Natural killer cell (primary cell): ENCODE measurements at regions not wholly inside any gene's neighbourhood (a gene's known extent, or its start where the extent isn't known, plus 50 kb on each side); places are given as distances from the start of the nearest gene placed in this dataset.
"Not testable (repeated sequence)": the region's sequence is repeated elsewhere in the genome, so short reads cannot be mapped to it uniquely, and the experiment has no call there.

Experiments
- ATAC-seq, 3 donors: fragments of 150-1000 bp in 2 of 3; fragments of 200-7000 bp in 1 of 3; cut with Tn5 transposase; 1 replicate in 1 of 3; 2 replicates in 2 of 3; pipeline ENCODE4 v1.10.0; 2021; ENCODE audit warnings: mild to moderate bottlenecking in 2 of 3, moderate library complexity in 2 of 3
- DNase-seq, 2 donors: peaks; one replicate each; pipeline versions ENCODE4 v3.0.0 to v3.0.0-alpha.2; 2013 to 2021; ENCODE audit warnings: mixed read lengths in 1 of 2
- H3K27ac ChIP-seq: one replicate; pipeline ENCODE4 v1.5.1; 2013; ENCODE audit warnings: mild to moderate bottlenecking, low read length
- H3K27me3 ChIP-seq: one replicate; pipeline ENCODE4 v1.6.1; 2013; ENCODE audit warnings: low read length; ENCODE audit not compliant: control insufficient read depth, insufficient read depth
- H3K36me3 ChIP-seq: one replicate; pipeline ENCODE4 v1.6.1; 2013; ENCODE audit warnings: low read length; ENCODE audit not compliant: control insufficient read depth, insufficient read depth
- H3K4me1 ChIP-seq: one replicate; pipeline ENCODE4 v1.6.1; 2013; ENCODE audit warnings: low read length; ENCODE audit not compliant: control insufficient read depth, insufficient read depth
- H3K4me3 ChIP-seq: one replicate; pipeline ENCODE4 v1.5.1; 2013; ENCODE audit warnings: low read length
- H3K9me3 ChIP-seq: one replicate; pipeline ENCODE4 v1.6.1; 2013; ENCODE audit warnings: low read length; ENCODE audit not compliant: control insufficient read depth, insufficient read depth
- H3K27ac Mint-ChIP-seq, 2 donors: one replicate each; pipeline ENCODE4 v1.8.0; 2022; ENCODE audit warnings: mild to moderate bottlenecking in 2 of 2, mixed read lengths in 2 of 2, moderate library complexity in 1 of 2
- H3K27me3 Mint-ChIP-seq, 2 donors: one replicate each; pipeline ENCODE4 v1.8.0; 2022; ENCODE audit warnings: low read depth in 2 of 2, mixed read lengths in 2 of 2
- H3K36me3 Mint-ChIP-seq: one replicate; pipeline ENCODE4 v1.8.0; 2022; ENCODE audit warnings: mixed read lengths
- H3K4me1 Mint-ChIP-seq, 2 donors: one replicate each; pipeline ENCODE4 v1.8.0; 2022; ENCODE audit warnings: mixed read lengths in 2 of 2
- H3K4me3 Mint-ChIP-seq: one replicate; pipeline ENCODE4 v1.8.0; 2022; ENCODE audit warnings: mild to moderate bottlenecking, moderate library complexity, mixed read lengths
- H3K9me3 Mint-ChIP-seq, 2 donors: one replicate each; pipeline ENCODE4 v1.8.0; 2022; ENCODE audit warnings: mixed read lengths in 2 of 2
- WGBS: methylation state at CpG from one replicate; pipeline ENCODE4 v1.1.7; 2013; ENCODE audit warnings: missing lambda C conversion rate; ENCODE audit not compliant: insufficient coverage; 5-methylcytosine and 5-hydroxymethylcytosine counted together
- intact Hi-C: fragments of 100-400 bp; cut with micrococcal nuclease; formaldehyde crosslinking; loops from one replicate; pipeline ENCODE4 v1.14.2; 2022
- TF ChIP-seq, protein P1 (sequence below): fragments of 200-600 bp; IDR thresholded peaks from one replicate; pipeline ENCODE4 v1.8.0; 2022; ENCODE audit warnings: antibody characterized with exemption

DNA sequence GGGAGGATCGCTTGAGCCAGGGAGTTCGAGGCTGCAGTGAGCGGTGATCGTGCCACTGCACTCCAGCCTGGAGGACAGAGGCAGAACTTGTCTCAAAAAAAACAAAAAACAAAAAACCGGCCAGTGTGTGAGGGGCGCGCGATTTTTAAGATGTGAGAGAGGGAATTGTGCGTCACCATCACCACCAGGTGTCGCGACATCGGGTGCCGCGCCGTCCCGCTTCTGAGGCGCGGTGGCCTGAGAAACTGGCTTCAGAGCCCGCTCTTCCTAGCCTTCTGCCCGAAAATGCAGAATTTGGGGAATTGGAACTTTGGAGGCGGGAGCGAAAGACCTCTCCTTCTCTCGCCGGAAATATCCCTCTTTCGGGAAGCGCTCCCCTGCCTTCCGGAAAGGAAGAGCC is 524.8 kb downstream of the KCNJ18 start:
- Histone ChIP-seq H3K27me3 (no peaks in the 10 kb centered on the region), H3K36me3 (no peaks in the 10 kb centered on the region), H3K4me1 (no peaks in the 10 kb centered on the region), H3K4me3 (no peak overlapping the region), H3K9me3 (peaks cover 23% of the 10 kb centered on the region), H3K27ac (no peak overlapping the region)
- 62% methylated on average over 27 of the region's 27 CpGs for WGBS
- intact Hi-C loops = no loop called here
- H3K4me3 Mint-ChIP-seq = no peak overlapping the region
- H3K27me3 Mint-ChIP-seq = no peaks in the 10 kb centered on the region
- H3K27ac Mint-ChIP-seq = no peak overlapping the region
- no peaks in the 10 kb centered on the region for H3K36me3 Mint-ChIP-seq
- ATAC-seq (no peak), DNase-seq (no peak)
- H3K4me1 Mint-ChIP-seq = no peaks in the 10 kb centered on the region
- peaks cover 5 to 8% of the 10 kb centered on the region in 2 donors for H3K9me3 Mint-ChIP-seq
- TF ChIP-seq, protein P1, sequence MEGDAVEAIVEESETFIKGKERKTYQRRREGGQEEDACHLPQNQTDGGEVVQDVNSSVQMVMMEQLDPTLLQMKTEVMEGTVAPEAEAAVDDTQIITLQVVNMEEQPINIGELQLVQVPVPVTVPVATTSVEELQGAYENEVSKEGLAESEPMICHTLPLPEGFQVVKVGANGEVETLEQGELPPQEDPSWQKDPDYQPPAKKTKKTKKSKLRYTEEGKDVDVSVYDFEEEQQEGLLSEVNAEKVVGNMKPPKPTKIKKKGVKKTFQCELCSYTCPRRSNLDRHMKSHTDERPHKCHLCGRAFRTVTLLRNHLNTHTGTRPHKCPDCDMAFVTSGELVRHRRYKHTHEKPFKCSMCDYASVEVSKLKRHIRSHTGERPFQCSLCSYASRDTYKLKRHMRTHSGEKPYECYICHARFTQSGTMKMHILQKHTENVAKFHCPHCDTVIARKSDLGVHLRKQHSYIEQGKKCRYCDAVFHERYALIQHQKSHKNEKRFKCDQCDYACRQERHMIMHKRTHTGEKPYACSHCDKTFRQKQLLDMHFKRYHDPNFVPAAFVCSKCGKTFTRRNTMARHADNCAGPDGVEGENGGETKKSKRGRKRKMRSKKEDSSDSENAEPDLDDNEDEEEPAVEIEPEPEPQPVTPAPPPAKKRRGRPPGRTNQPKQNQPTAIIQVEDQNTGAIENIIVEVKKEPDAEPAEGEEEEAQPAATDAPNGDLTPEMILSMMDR = no peak

DNA sequence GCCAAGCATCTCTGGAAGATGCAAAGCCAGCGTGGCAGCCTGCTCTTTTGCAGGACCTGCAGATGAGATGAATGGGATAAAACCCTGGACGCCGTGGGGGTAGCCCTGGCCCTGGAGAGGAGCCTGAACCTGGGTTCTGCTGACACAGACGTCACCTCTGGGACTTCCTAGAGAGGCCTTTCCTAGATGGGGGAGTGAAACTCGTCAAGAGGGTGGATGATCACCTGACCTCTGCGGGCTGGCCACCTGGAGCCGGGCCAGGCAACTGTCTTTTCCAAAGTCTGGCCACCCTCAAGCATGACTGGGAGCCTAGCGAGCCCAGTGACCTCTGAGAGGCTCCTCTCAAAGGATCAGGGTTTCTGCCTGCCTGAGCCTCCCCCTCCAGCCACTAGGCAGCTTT is 529.0 kb downstream of the KCNJ18 start:
- Histone ChIP-seq H3K9me3 (peaks cover 18% of the 10 kb centered on the region), H3K4me3 (no peak overlapping the region), H3K27me3 (no peaks in the 10 kb centered on the region), H3K4me1 (no peaks in the 10 kb centered on the region), H3K27ac (no peak overlapping the region), H3K36me3 (no peaks in the 10 kb centered on the region)
- Mint-ChIP-seq H3K27ac (no peak overlapping the region), H3K27me3 (no peaks in the 10 kb centered on the region), H3K4me1 (no peaks in the 10 kb centered on the region), H3K36me3 (no peaks in the 10 kb centered on the region), H3K9me3 (peaks cover 4 to 5% of the 10 kb centered on the region in 2 donors), H3K4me3 (no peak overlapping the region)
- no peak for DNase-seq
- intact Hi-C loops = no loop called here
- WGBS = 76% methylated on average over 8 of the region's 8 CpGs
- TF ChIP-seq, protein P1 = no peak
- no peak for ATAC-seq

DNA sequence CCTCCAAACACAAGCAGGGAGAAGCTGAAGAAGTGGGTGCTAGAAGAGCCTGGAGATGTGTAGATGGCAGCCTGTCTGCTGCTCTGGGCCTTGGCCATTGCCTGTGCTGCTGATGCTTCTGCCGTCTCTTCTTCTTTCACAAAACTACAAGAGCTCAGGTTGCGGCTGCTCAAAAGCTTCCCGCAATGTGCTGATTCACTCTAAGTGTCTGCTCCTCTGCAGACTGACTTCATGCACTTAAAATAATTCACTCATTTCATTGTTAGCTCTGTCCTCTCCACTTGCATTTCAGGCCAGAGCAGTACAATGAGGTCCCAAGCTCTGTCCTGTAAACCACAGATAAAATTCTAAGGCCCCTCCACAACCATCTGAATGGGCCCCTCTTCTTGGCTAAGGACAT is 534.2 kb downstream of the KCNJ18 start:
- H3K4me3 Mint-ChIP-seq, H3K36me3 Mint-ChIP-seq, H3K27ac Mint-ChIP-seq, DNase-seq, H3K9me3 Mint-ChIP-seq, H3K27me3 Mint-ChIP-seq, H3K27ac ChIP-seq, intact Hi-C loops, H3K4me1 ChIP-seq, H3K36me3 ChIP-seq, H3K27me3 ChIP-seq, H3K4me1 Mint-ChIP-seq, ATAC-seq, H3K4me3 ChIP-seq: not testable (repeated sequence)
- WGBS = 93% methylated on average over 3 of the region's 3 CpGs
- H3K9me3 ChIP-seq = peaks cover 16% of the 10 kb centered on the region

DNA sequence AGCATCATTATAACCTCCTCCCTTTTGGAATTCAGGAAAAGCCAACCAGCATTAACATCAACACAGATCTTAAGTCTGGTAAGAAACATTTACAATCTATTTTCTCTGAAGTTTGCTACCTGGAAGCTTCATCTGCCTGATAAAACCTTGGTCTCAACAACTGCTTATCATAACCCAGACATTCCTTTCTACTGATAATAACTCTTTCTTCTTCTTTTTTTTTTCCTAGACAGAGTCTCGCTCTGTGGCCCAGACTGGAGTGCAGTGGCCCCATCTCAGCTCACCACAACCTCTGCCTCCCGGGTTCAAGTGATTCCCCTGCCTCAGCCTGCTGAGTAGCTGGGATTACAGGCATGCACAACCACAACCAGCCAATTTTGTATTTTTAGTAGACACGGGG is 534.6 kb downstream of the KCNJ18 start:
- ATAC-seq, H3K4me1 Mint-ChIP-seq, intact Hi-C loops, H3K36me3 Mint-ChIP-seq, H3K27me3 ChIP-seq, H3K27me3 Mint-ChIP-seq, H3K4me3 Mint-ChIP-seq, H3K9me3 Mint-ChIP-seq, H3K27ac ChIP-seq, H3K4me3 ChIP-seq, H3K27ac Mint-ChIP-seq, H3K36me3 ChIP-seq, H3K4me1 ChIP-seq, DNase-seq: not testable (repeated sequence)
- peaks cover 19% of the 10 kb centered on the region for H3K9me3 ChIP-seq
- WGBS = 89% methylated on average over 3 of the region's 3 CpGs

DNA sequence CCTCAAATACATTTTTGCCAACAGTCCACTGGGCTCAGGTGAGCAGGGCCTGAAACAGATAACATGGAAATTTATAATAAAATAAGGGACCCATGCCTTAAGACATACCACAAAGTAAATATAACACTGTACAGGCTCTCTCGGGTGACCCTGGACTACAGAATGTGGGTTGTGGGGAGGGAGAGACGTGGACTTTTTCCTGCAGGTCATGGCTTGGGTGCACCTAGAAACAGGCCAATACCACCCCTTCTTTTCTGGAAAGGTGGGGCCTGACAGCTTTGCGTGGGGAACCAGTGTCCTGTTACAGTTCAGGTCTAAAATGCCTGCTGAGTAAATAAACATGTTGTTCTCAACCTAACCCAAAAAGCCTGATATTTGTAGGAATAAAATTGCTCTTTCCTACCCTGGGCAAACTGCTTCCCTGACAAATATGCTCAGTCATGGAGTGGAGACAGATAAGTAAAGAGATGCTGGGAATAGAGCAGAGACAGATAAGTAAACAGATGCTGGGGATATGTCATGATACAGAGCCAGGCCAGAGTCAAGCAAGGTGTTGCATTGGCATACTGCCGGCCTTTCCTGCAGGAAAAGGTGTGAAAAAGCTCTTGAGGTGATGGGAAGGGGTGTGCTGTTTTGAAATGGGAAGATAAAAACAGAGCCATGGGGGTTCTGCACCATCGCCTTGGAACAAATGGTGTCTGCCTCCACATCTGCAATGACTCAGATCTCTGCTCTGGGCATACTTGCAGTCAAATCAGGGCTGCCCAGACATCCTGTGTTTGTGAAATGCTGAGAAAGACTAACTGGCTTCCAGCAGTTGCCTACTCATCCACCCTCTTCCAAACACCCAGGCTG is 535.6 kb downstream of the KCNJ18 start:
- H3K27ac ChIP-seq, DNase-seq, H3K27ac Mint-ChIP-seq, intact Hi-C loops, H3K4me1 Mint-ChIP-seq, H3K27me3 Mint-ChIP-seq, H3K36me3 ChIP-seq, ATAC-seq, H3K4me1 ChIP-seq, H3K4me3 ChIP-seq, H3K36me3 Mint-ChIP-seq, H3K4me3 Mint-ChIP-seq, H3K27me3 ChIP-seq: not testable (repeated sequence)
- peaks cover 3 to 12% of the 10 kb centered on the region in 2 donors for H3K9me3 Mint-ChIP-seq
- H3K9me3 ChIP-seq = peaks cover 12% of the 10 kb centered on the region
- WGBS = 57% methylated on average over 2 of the region's 5 CpGs

DNA sequence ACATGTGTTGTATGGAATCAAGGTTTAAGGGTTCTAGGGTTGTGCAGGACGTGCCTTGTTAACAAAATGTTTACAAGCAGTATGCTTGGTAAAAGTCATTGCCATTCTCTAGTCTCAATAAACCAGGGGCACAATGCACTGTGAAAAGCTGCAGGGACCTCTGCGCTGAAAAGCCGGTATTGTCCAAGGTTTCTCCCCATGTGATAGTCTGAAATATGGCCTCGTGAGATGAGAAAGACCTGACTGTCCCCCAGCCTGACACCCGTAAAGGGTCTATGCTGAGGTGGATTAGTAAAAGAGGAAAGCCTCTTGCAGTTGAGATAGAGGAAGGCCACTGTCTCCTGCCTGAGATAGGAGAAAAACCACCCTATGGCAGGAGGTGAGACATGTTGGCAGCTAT is 537.5 kb downstream of the KCNJ18 start:
- intact Hi-C loops, H3K36me3 Mint-ChIP-seq, H3K4me3 Mint-ChIP-seq, DNase-seq, H3K27me3 Mint-ChIP-seq, H3K27me3 ChIP-seq, H3K27ac Mint-ChIP-seq, H3K36me3 ChIP-seq, H3K4me3 ChIP-seq, H3K4me1 Mint-ChIP-seq, H3K27ac ChIP-seq, H3K4me1 ChIP-seq, ATAC-seq: not testable (repeated sequence)
- H3K9me3 Mint-ChIP-seq = peaks cover 3 to 12% of the 10 kb centered on the region in 2 donors
- H3K9me3 ChIP-seq = peaks cover 12% of the 10 kb centered on the region
- 79% methylated on average over 5 of the region's 5 CpGs for WGBS
